GM12865 (cell line): ENCODE measurements at regions not wholly inside any gene's neighbourhood (a gene's known extent, or its start where the extent isn't known, plus 50 kb on each side); places are given as distances from the start of the nearest gene placed in this dataset.

Experiments used
- DNase-seq: peaks from one replicate; pipeline ENCODE4 v3.0.0; 2010; ENCODE audit warnings: low read depth
- H3K4me3 ChIP-seq: 2 replicates; pipeline ENCODE4 v1.5.1; 2011; ENCODE audit warnings: mild to moderate bottlenecking, low read depth, low read length, control low read depth
- TF ChIP-seq, protein P1 (sequence below): IDR thresholded peaks from 2 replicates; pipeline ENCODE4 v1.5.1; 2011; ENCODE audit warnings: low read length, control low read depth, low read depth, inconsistent platforms; ENCODE audit not compliant: insufficient read depth; ENCODE audit errors: missing control alignments

DNA sequence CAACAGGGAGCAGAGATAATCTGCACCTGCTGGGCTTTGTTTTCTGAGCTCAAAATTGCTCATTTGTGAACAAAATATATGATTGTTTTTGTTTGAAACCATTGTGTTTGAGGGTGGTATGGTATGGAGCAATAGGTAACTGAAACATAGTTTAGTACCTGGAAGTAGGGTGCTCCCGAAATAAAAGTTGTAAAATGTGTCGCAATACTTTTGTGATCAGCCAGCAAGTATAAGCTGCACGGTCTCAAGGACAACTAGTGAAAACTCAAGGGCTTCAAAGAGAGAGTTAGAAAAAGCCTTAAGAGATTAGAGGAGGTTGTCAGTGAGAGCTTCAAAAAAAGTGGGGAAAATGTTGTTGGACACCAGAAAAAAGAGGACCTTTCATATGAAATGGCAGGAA is 579.8 kb upstream of the POU3F2 start:
- TF ChIP-seq, protein P1, sequence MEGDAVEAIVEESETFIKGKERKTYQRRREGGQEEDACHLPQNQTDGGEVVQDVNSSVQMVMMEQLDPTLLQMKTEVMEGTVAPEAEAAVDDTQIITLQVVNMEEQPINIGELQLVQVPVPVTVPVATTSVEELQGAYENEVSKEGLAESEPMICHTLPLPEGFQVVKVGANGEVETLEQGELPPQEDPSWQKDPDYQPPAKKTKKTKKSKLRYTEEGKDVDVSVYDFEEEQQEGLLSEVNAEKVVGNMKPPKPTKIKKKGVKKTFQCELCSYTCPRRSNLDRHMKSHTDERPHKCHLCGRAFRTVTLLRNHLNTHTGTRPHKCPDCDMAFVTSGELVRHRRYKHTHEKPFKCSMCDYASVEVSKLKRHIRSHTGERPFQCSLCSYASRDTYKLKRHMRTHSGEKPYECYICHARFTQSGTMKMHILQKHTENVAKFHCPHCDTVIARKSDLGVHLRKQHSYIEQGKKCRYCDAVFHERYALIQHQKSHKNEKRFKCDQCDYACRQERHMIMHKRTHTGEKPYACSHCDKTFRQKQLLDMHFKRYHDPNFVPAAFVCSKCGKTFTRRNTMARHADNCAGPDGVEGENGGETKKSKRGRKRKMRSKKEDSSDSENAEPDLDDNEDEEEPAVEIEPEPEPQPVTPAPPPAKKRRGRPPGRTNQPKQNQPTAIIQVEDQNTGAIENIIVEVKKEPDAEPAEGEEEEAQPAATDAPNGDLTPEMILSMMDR, result no peak

DNA sequence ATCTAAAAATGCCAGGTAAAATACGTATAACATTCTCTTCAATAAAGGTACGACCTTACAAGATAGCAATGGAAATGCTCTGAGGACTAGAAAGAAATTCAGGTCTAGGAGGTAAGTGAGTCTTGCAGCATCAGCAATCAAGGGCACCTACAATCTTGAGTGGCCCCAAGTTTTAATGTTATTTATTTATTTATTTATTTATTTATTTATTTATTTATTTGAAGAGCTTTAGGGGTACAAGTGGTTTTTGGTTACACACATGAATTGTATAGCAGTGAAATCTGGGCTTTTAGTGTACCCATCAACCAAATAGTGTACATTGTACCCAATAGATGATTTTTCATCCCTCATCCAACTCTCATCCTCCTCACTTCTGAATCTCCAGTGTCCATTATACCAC is 574.0 kb upstream of the POU3F2 start:
- no peak overlapping the region for H3K4me3 ChIP-seq
- DNase-seq, result no peak
- TF ChIP-seq, protein P1, result no peak

More for the DNA sequence above, 579.8 kb upstream of the POU3F2 start:
- no peak for DNase-seq
- H3K4me3 ChIP-seq, result no peak overlapping the region

DNA sequence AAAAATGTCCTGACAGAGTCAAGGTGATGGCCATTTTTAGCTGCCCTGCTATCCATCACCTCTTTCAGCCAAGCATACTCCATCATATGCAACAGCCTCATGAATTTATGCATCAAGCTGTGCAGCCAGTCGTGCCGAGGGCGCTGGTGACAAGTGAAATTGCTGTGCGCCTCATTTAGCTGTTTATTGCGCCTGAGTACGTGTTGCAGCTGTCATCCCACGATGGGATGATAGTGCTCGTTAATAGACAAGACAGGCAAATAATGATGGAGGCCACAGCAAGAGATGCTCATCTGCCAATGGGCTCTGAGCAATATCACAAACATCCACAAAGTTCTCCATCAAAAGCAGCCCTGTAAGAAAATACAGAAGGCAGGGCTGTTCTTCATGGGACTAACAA is 562.3 kb upstream of the POU3F2 start:
- TF ChIP-seq, protein P1, result no peak
- H3K4me3 ChIP-seq, result no peak overlapping the region
- DNase-seq, result no peak

DNA sequence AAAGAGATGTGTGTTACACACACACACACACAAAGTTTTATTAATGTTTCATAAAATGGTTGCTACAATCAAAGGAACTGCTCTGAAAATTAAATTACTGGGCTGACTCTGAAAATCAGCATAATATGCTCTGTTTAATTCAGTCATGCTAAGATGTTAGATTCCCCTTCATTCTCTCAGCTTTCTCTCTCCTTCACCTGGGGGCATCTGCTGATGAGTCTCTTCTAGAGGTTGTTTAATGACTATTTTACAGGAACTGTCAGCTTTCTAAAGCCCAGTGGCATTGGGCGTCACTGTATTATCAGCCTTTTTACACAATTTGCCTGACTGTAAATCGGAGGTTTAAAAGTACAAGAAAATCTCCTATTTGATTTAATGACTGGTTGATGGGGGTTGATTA is 559.7 kb upstream of the POU3F2 start:
- DNase-seq, result no peak
- H3K4me3 ChIP-seq, result no peak overlapping the region
- TF ChIP-seq, protein P1, result no peak

DNA sequence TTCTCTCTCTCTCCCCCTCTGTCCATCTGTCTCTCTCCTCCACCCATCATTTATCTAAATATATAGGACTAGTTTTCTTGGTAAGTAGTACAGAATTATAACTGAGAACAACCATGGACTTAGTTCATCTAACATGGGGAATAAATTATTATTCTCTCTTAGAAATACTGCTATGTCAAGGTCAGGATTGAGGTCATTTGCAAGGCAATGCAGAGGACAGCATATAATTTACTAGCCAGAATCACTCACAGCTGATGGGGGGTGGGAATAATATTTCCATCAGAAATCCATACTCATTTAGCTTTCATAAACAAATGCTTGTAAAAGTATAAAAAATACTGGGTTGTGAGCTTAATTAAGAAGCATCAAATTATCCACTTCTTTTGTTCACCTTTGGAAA is 553.9 kb upstream of the POU3F2 start:
- DNase-seq, result no peak
- H3K4me3 ChIP-seq, result no peak overlapping the region
- TF ChIP-seq, protein P1, result no peak

DNA sequence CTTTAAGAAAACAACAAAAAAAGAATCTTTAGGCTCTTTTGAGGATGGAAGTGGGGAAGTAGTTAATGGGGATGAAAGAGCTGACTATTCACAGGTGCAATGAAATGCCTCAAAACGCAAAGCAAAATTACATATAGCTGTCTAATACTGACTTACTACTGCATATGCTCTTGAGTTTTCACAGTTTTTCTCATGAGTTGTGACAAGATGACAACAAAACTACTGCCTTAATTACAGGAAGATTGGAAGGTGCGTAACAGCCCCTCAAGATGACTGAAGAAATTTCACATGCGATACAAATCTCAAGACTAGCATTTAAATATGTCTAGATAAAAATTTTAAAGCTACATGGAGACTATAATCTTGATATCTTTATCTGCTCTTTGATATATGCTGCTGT is 547.8 kb upstream of the POU3F2 start:
- no peak overlapping the region for H3K4me3 ChIP-seq
- DNase-seq, result no peak
- TF ChIP-seq, protein P1, result no peak

DNA sequence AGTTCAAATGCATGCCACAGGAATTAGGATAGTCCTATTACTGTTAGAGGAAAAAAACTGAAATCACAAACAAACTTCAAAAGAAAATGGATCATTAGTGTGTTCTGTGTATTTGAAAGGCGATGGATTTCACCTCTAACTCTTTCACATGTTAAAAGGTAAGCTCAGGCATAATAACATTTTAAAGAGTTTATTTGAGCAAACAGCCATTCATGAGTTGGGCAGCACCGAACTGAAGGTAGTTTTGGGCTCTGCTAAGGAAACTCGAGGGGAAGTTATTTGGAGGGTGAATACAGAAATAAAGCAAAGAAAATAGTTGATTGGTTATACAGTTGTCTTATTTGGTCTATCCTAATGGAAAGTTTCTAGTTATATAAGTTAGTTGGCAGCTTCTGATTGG is 546.5 kb upstream of the POU3F2 start:
- no peak for DNase-seq
- TF ChIP-seq, protein P1, result no peak

More for the DNA sequence above, 546.5 kb upstream of the POU3F2 start:
- no peak overlapping the region for H3K4me3 ChIP-seq
